K562 (cell line): ENCODE measurements at regions not wholly inside any gene's neighbourhood (a gene's known extent, or its start where the extent isn't known, plus 50 kb on each side); places are given as distances from the start of the nearest gene placed in this dataset.

Experiments used
- ATF2 ChIP-seq: sonication (generic); formaldehyde crosslinking; IDR thresholded peaks from 2 replicates; pipeline ENCODE4 v1.8.1; 2022; ENCODE audit warnings: missing genetic modification reagents
- CAMTA2 ChIP-seq: fragments of 250-450 bp; sonication (Bioruptor Pico); conservative IDR thresholded peaks from 2 replicates; pipeline ENCODE4 v1.5.1; 2022
- CEBPB ChIP-seq: fragments of 450-650 bp; IDR thresholded peaks from 2 replicates; pipeline ENCODE4 v1.6.1; 2016; ENCODE audit warnings: missing genetic modification characterization, missing compliant biosample characterization
- CREB1 ChIP-seq, 2 experiments: sonication (generic) in 1 of 2; formaldehyde crosslinking in 1 of 2; IDR thresholded peaks; 2 replicates each; pipeline versions ENCODE4 v1.6.1 to v1.8.0; 2012 to 2022; ENCODE audit warnings: inconsistent platforms in 1 of 2, mild to moderate bottlenecking in 1 of 2, missing genetic modification reagents in 1 of 2, moderate library complexity in 1 of 2
- ESRRA ChIP-seq: fragments of 450-650 bp; IDR thresholded peaks from 2 replicates; pipeline ENCODE4 v1.6.1; 2014; ENCODE audit warnings: low read depth, mild to moderate bottlenecking, moderate library complexity, borderline replicate concordance
- GABPA ChIP-seq: fragments of 200-800 bp; sonication (Bioruptor generic); conservative IDR thresholded peaks from 2 replicates; pipeline ENCODE4 v1.6.1; 2016; ENCODE audit warnings: low read depth, missing genetic modification characterization, missing compliant biosample characterization
- HNRNPH1 ChIP-seq: fragments of 200-400 bp; formaldehyde crosslinking; optimal IDR thresholded peaks from 2 replicates; pipeline ENCODE3; 2017; ENCODE audit warnings: low read depth, mild to moderate bottlenecking, low read length, moderate library complexity
- MEIS2 ChIP-seq: fragments of 450-650 bp; IDR thresholded peaks from 2 replicates; pipeline ENCODE4 v1.6.1; 2014; ENCODE audit warnings: mild to moderate bottlenecking; ENCODE audit not compliant: partially characterized antibody
- TCF3 ChIP-seq: sonication (generic); formaldehyde crosslinking; IDR thresholded peaks from 2 replicates; pipeline ENCODE4 v1.4.0; 2020; ENCODE audit warnings: mild to moderate bottlenecking, missing genetic modification reagents
- ZBTB17 ChIP-seq: fragments of 450-650 bp; formaldehyde crosslinking; IDR thresholded peaks from 2 replicates; pipeline ENCODE4 v1.4.0; 2020; ENCODE audit warnings: mild to moderate bottlenecking
- ZBTB33 ChIP-seq: sonication (generic); formaldehyde crosslinking; IDR thresholded peaks from 2 replicates; pipeline ENCODE4 v1.8.1; 2023; ENCODE audit warnings: mild to moderate bottlenecking, missing genetic modification reagents
- ZNF384 ChIP-seq: IDR thresholded peaks from 2 replicates; pipeline ENCODE4 v1.6.1; 2012; ENCODE audit warnings: low read depth, low read length, improper control_type of control experiment
- TF ChIP-seq, protein P1 (sequence below), 3 experiments: IDR thresholded peaks in 2 of 3; conservative IDR thresholded peaks in 1 of 3; 2 replicates each; pipeline ENCODE4 v1.5.1; 2011 to 2012; ENCODE audit warnings: low read length in 3 of 3, mild to moderate bottlenecking in 3 of 3, control low read depth in 2 of 3, improper control_type of control experiment in 1 of 3, inconsistent platforms in 1 of 3, low read depth in 1 of 3, mixed read lengths in 1 of 3, moderate library complexity in 1 of 3; ENCODE audit not compliant: insufficient read depth in 2 of 3
- TF ChIP-seq, protein P2 (sequence below), 2 experiments: IDR thresholded peaks in 1 of 2; conservative IDR thresholded peaks in 1 of 2; 2 replicates each; pipeline ENCODE4 v1.6.1; 2016; ENCODE audit warnings: low read depth in 2 of 2, mild to moderate bottlenecking in 1 of 2, missing compliant biosample characterization in 1 of 2, missing genetic modification characterization in 1 of 2, moderate library complexity in 1 of 2

DNA sequence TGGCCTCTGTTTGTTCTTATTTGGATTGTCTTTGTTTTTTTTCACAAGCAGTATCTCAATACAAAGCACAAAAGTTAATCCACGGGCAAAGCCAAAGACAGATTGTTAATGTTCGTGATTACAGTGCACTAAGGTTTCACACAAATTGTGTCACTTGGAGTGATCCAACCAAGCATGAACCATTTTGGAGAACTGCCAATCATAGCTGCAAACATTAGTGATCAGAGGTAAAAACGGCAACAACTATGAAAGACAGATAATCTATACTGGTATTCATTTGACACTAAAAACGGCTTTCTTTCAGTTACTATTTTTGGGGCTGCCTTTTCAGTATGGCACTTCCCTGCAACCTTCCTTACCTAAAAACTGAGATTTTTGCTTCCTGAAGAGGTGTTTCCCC is 213.1 kb upstream of the GULP1 start:
- no peak for TF ChIP-seq ESRRA
- TF ChIP-seq ATF2 = no peak
- TF ChIP-seq CAMTA2 = no peak
- TF ChIP-seq ZBTB17 (CRISPR knock-in tag) = no peak
- TF ChIP-seq TCF3 (CRISPR knock-in tag) = no peak
- no peak for TF ChIP-seq GABPA (tag)
- TF ChIP-seq ZNF384 = no peak
- TF ChIP-seq, protein P1, sequence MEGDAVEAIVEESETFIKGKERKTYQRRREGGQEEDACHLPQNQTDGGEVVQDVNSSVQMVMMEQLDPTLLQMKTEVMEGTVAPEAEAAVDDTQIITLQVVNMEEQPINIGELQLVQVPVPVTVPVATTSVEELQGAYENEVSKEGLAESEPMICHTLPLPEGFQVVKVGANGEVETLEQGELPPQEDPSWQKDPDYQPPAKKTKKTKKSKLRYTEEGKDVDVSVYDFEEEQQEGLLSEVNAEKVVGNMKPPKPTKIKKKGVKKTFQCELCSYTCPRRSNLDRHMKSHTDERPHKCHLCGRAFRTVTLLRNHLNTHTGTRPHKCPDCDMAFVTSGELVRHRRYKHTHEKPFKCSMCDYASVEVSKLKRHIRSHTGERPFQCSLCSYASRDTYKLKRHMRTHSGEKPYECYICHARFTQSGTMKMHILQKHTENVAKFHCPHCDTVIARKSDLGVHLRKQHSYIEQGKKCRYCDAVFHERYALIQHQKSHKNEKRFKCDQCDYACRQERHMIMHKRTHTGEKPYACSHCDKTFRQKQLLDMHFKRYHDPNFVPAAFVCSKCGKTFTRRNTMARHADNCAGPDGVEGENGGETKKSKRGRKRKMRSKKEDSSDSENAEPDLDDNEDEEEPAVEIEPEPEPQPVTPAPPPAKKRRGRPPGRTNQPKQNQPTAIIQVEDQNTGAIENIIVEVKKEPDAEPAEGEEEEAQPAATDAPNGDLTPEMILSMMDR (IDR thresholded peaks at IDR 0.05 in 2 of 3, conservative IDR thresholded peaks at IDR 0.05 in 1 of 3; ENCODE audit: insufficient read depth in 2 of 3, low read depth in 1 of 3, low read length in 3 of 3) = no peak
- TF ChIP-seq, protein P2, sequence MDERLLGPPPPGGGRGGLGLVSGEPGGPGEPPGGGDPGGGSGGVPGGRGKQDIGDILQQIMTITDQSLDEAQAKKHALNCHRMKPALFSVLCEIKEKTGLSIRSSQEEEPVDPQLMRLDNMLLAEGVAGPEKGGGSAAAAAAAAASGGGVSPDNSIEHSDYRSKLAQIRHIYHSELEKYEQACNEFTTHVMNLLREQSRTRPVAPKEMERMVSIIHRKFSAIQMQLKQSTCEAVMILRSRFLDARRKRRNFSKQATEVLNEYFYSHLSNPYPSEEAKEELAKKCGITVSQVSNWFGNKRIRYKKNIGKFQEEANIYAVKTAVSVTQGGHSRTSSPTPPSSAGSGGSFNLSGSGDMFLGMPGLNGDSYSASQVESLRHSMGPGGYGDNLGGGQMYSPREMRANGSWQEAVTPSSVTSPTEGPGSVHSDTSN (CRISPR knock-in tag; IDR thresholded peaks at IDR 0.05; ENCODE audit: low read depth) = no peak
- TF ChIP-seq, protein P2 (tag; conservative IDR thresholded peaks at IDR 0.05; ENCODE audit: low read depth) = no peak
- no peak for TF ChIP-seq CREB1 (IDR thresholded peaks at IDR 0.05)
- TF ChIP-seq CREB1 (CRISPR knock-in tag; IDR thresholded peaks at IDR 0.05) = no peak
- TF ChIP-seq CEBPB (tag) = no peak
- no peak for TF ChIP-seq ZBTB33 (CRISPR knock-in tag)
- no peak for TF ChIP-seq HNRNPH1
- no peak for TF ChIP-seq MEIS2
